Forelimb muscle (tissue), 1 donor: ENCODE measurements at regions not wholly inside any gene's neighbourhood (a gene's known extent, or its start where the extent isn't known, plus 50 kb on each side); places are given as distances from the start of the nearest gene placed in this dataset.

Experiments
- DNase-seq: peaks from one replicate; pipeline ENCODE4 v3.0.0-alpha.2; 2013; ENCODE audit warnings: low read depth

- DNase-seq: no peak
Observed at GRCh38 chr6:79776076-79776475, 144.9 kb downstream of the SH3BGRL2 start.

GRCh38 chr6:79775222-79775621, 144.1 kb downstream of the SH3BGRL2 start:
- DNase-seq: no peak

GRCh38 chr6:79764747-79765146, 133.6 kb downstream of the SH3BGRL2 start:
- no peak for DNase-seq

GRCh38 chr6:79763301-79763700, 132.2 kb downstream of the SH3BGRL2 start:
- DNase-seq: no peak

GRCh38 chr6:79762370-79762769, 131.2 kb downstream of the SH3BGRL2 start:
- DNase-seq: no peak

GRCh38 chr6:79756496-79756895, 125.4 kb downstream of the SH3BGRL2 start:
- DNase-seq: no peak

- no peak for DNase-seq
Observed at GRCh38 chr6:79755967-79756366, 124.8 kb downstream of the SH3BGRL2 start.
